Caco-2 (cell line): ENCODE measurements at regions not wholly inside any gene's neighbourhood (a gene's known extent, or its start where the extent isn't known, plus 50 kb on each side); places are given as distances from the start of the nearest gene placed in this dataset.

Source experiments
- BruUV-seq: library from RNA; stranded (reverse); fragments of 400-500 nt; replicated peaks from 2 replicates; lab custom pipeline; 2021; lab: Mats Ljungman, UMichigan
- CTCF ChIA-PET: fragments of 300-600 bp; sonication (Branson Sonifier 250); formaldehyde crosslinking; loops from one replicate; lab custom pipeline; 2022; ENCODE audit warnings: antibody characterized with exemption; lab: Charles Lee
- POLR2A ChIA-PET: fragments of 300-600 bp; sonication (Branson Sonifier 250); formaldehyde crosslinking; loops from one replicate; lab custom pipeline; 2022; ENCODE audit warnings: antibody characterized with exemption; lab: Charles Lee
- DNase-seq, 2 experiments: peaks; one replicate each; pipeline versions ENCODE4 v3.0.0 to v3.0.0-alpha.2; 2020 to 2022
- H3K27me3 ChIP-seq: replicated peaks from 2 replicates; pipeline ENCODE4 v1.6.0; 2011; ENCODE audit warnings: low read length; ENCODE audit not compliant: control insufficient read depth, insufficient read depth
- H3K36me3 ChIP-seq: 2 replicates; pipeline ENCODE4 v1.5.1; 2011; ENCODE audit warnings: low read length; ENCODE audit not compliant: control insufficient read depth, insufficient read depth
- H3K4me1 ChIP-seq: fragments of 250-450 bp; sonication (Bioruptor Pico); 2 replicates; pipeline ENCODE4 v1.5.1; 2020; ENCODE audit warnings: mild to moderate bottlenecking
- H3K4me3 ChIP-seq: 2 replicates; pipeline ENCODE4 v1.5.1; 2011; ENCODE audit warnings: low read depth, mild to moderate bottlenecking, control low read depth, low read length
- H3K9me3 ChIP-seq: fragments of 250-450 bp; sonication (Bioruptor Pico); 2 replicates; pipeline ENCODE4 v1.5.1; 2020; ENCODE audit warnings: mild to moderate bottlenecking, moderate library complexity
- H3K27ac Mint-ChIP-seq: one replicate; pipeline ENCODE4 v1.8.0; 2022; ENCODE audit warnings: mixed read lengths; ENCODE audit not compliant: unreplicated experiment
- H3K27me3 Mint-ChIP-seq: one replicate; pipeline ENCODE4 v1.8.0; 2022; ENCODE audit warnings: mixed read lengths; ENCODE audit not compliant: insufficient read depth, unreplicated experiment
- H3K36me3 Mint-ChIP-seq: one replicate; pipeline ENCODE4 v1.8.0; 2022; ENCODE audit warnings: mild to moderate bottlenecking, mixed read lengths; ENCODE audit not compliant: insufficient read depth, unreplicated experiment
- H3K4me1 Mint-ChIP-seq: one replicate; pipeline ENCODE4 v1.8.0; 2022; ENCODE audit warnings: low read depth, mixed read lengths; ENCODE audit not compliant: unreplicated experiment
- H3K4me3 Mint-ChIP-seq: one replicate; pipeline ENCODE4 v1.8.0; 2022; ENCODE audit warnings: mild to moderate bottlenecking, moderate library complexity, mixed read lengths; ENCODE audit not compliant: unreplicated experiment
- H3K9me3 Mint-ChIP-seq: one replicate; pipeline ENCODE4 v1.8.0; 2022; ENCODE audit warnings: mixed read lengths; ENCODE audit not compliant: unreplicated experiment
- intact Hi-C: fragments of 100-400 bp; cut with micrococcal nuclease; formaldehyde crosslinking; loops from one replicate; pipeline ENCODE4 v1.10.0; 2022; ENCODE audit not compliant: unreplicated experiment
- TF ChIP-seq, protein P1 (sequence below), 2 experiments: fragments of 200-600 bp in 1 of 2; IDR thresholded peaks; 1 replicate in 1 of 2; 2 replicates in 1 of 2; pipeline versions ENCODE4 v1.5.1 to v1.8.0; 2011 to 2022; ENCODE audit warnings: antibody characterized with exemption in 1 of 2, control low read depth in 1 of 2, inconsistent platforms in 1 of 2, low read depth in 1 of 2, low read length in 1 of 2, mild to moderate bottlenecking in 1 of 2, moderate library complexity in 1 of 2; ENCODE audit not compliant: insufficient read depth in 1 of 2, severe bottlenecking in 1 of 2, unreplicated experiment in 1 of 2

- H3K27me3 ChIP-seq = no peaks in the 10 kb centered on the region
- H3K4me3 Mint-ChIP-seq = no peak overlapping the region
- CTCF ChIA-PET = no interaction called here
- H3K27ac Mint-ChIP-seq = no peak overlapping the region
- H3K4me3 ChIP-seq = no peak overlapping the region
- H3K36me3 Mint-ChIP-seq = no peaks in the 10 kb centered on the region
- H3K4me1 Mint-ChIP-seq = peaks cover 5% of the 10 kb centered on the region
- H3K9me3 Mint-ChIP-seq = peaks cover 8% of the 10 kb centered on the region
- no TSS peak for BruUV-seq
- no peak for DNase-seq
- no peaks in the 10 kb centered on the region for H3K36me3 ChIP-seq
- POLR2A ChIA-PET = no interaction called here
- H3K9me3 ChIP-seq = no peaks in the 10 kb centered on the region
- H3K4me1 ChIP-seq = no peaks in the 10 kb centered on the region
- TF ChIP-seq, protein P1, sequence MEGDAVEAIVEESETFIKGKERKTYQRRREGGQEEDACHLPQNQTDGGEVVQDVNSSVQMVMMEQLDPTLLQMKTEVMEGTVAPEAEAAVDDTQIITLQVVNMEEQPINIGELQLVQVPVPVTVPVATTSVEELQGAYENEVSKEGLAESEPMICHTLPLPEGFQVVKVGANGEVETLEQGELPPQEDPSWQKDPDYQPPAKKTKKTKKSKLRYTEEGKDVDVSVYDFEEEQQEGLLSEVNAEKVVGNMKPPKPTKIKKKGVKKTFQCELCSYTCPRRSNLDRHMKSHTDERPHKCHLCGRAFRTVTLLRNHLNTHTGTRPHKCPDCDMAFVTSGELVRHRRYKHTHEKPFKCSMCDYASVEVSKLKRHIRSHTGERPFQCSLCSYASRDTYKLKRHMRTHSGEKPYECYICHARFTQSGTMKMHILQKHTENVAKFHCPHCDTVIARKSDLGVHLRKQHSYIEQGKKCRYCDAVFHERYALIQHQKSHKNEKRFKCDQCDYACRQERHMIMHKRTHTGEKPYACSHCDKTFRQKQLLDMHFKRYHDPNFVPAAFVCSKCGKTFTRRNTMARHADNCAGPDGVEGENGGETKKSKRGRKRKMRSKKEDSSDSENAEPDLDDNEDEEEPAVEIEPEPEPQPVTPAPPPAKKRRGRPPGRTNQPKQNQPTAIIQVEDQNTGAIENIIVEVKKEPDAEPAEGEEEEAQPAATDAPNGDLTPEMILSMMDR (IDR thresholded peaks at IDR 0.05; ENCODE audit: insufficient read depth in 1 of 2, low read depth in 1 of 2, low read length in 1 of 2, severe bottlenecking in 1 of 2, unreplicated experiment in 1 of 2) = no peak
- intact Hi-C loops = no loop called here
- H3K27me3 Mint-ChIP-seq = peaks cover 2% of the 10 kb centered on the region
Measured at GRCh38 chrX:129077424-129078170, 445.7 kb downstream of the SMARCA1 start.

- Mint-ChIP-seq H3K36me3 (no peaks in the 10 kb centered on the region), H3K4me3 (no peak overlapping the region), H3K27me3 (peaks cover 2% of the 10 kb centered on the region), H3K27ac (no peak overlapping the region), H3K9me3 (no peaks in the 10 kb centered on the region), H3K4me1 (peaks cover 7% of the 10 kb centered on the region)
- ChIA-PET CTCF (no interaction called here), POLR2A (no interaction called here)
- intact Hi-C loops = no loop called here
- BruUV-seq = no TSS peak
- TF ChIP-seq, protein P1 (IDR thresholded peaks at IDR 0.05; ENCODE audit: insufficient read depth in 1 of 2, low read depth in 1 of 2, low read length in 1 of 2, severe bottlenecking in 1 of 2, unreplicated experiment in 1 of 2) = no peak
- Histone ChIP-seq H3K27me3 (no peaks in the 10 kb centered on the region), H3K9me3 (no peaks in the 10 kb centered on the region), H3K36me3 (no peaks in the 10 kb centered on the region), H3K4me3 (no peak overlapping the region), H3K4me1 (no peaks in the 10 kb centered on the region)
- no peak for DNase-seq
Measured at GRCh38 chrX:129071390-129071789, 451.9 kb downstream of the SMARCA1 start.

DNA sequence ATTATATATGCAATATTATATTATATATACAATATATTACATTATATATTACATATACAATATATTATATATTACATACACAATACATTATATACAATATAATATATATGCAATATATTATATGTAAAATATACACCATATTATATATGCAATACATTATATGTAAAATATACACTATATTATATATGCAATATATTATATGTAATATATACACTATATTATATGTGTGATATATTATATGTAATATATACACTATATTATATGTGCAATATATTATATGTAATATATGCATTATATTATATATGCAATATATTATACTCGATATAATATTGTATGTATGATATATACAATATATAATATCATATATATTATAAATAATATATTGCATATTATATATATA is 457.4 kb downstream of the SMARCA1 start:
- Mint-ChIP-seq H3K27ac (no peak overlapping the region), H3K4me3 (no peak overlapping the region), H3K36me3 (no peaks in the 10 kb centered on the region), H3K4me1 (no peaks in the 10 kb centered on the region), H3K9me3 (no peaks in the 10 kb centered on the region), H3K27me3 (no peaks in the 10 kb centered on the region)
- no peak for DNase-seq
- Histone ChIP-seq H3K36me3 (no peaks in the 10 kb centered on the region), H3K27me3 (no peaks in the 10 kb centered on the region), H3K4me3 (no peak overlapping the region), H3K9me3 (no peaks in the 10 kb centered on the region), H3K4me1 (no peaks in the 10 kb centered on the region)
- CTCF ChIA-PET = no interaction called here
- intact Hi-C loops = no loop called here
- no TSS peak for BruUV-seq
- POLR2A ChIA-PET = interaction anchor here (0.6 kb wide), 1 partner anchor 466 kb away, joined by 3 read pairs; no protein-coding TSS in a partner anchor
- TF ChIP-seq, protein P1 (IDR thresholded peaks at IDR 0.05; ENCODE audit: insufficient read depth in 1 of 2, low read depth in 1 of 2, low read length in 1 of 2, severe bottlenecking in 1 of 2, unreplicated experiment in 1 of 2) = no peak
